ENCODE measurements at regions not wholly inside any gene's neighbourhood (a gene's known extent, or its start where the extent isn't known, plus 50 kb on each side); places are given as distances from the start of the nearest gene placed in this dataset.

- TF ChIP-seq CTCF (IDR thresholded peaks at IDR 0.05) = no peak
Measured at GRCh38 chr13:111517641-111518010, 197.2 kb downstream of the TEX29 start.

DNA sequence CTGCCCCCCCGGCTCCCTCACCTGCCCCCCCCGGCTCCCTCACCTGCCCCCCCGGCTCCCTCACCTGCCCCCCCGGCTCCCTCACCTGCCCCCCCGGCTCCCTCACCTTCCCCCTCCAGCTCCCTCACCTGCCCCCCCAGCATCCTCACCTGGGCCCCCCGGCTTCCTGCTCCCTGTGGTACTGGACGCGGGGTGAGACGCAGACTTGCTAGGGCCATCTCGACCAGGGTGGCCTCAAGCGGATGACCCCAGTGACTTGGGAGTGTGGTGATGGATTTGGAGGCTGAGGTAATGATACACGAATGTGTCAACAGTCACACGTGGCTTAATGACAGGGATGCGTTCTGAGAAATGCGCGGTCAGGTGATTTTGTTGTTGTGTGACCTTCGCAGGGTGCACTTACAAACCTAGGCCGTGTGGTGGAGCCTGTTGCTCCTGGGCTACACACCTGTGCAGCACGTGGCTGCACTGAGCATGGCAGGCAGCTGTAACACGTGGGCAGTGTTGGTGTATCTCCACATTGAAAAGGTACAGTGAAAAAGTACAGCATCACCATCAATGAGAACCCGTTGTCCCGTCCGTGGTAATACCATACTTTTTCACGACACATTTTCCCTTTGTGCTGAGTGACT, 197.8 kb downstream of the TEX29 start:
- peak; percentile 44 for TF ChIP-seq CTCF (IDR thresholded peaks at IDR 0.05)

GRCh38 chr13:111519041-111519440, 198.6 kb downstream of the TEX29 start:
- TF ChIP-seq CTCF (IDR thresholded peaks at IDR 0.05) = no peak

GRCh38 chr13:111519490-111520170, 199.2 kb downstream of the TEX29 start:
- TF ChIP-seq CTCF (IDR thresholded peaks at IDR 0.05) = no peak

DNA sequence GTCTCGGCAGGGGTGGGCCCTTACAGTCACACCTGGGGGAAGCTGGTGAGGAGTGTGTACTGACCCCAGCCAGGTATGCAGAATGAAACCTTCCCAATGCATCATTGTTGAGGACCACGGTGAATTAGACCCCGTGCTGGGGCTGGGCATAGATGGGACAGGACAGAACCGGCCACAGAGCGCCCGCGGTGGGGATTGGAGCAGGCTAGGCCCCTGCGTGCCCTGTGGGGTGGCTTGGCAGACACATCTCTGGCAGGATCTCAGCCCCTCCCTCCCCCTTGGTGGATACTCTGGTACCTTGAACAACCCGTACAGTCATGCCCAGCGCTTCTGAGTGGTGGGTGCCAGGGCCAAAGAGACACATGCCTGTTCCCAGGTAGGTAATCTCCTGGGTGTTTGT, 200.6 kb downstream of the TEX29 start:
- TF ChIP-seq CTCF (IDR thresholded peaks at IDR 0.05) = no peak

DNA sequence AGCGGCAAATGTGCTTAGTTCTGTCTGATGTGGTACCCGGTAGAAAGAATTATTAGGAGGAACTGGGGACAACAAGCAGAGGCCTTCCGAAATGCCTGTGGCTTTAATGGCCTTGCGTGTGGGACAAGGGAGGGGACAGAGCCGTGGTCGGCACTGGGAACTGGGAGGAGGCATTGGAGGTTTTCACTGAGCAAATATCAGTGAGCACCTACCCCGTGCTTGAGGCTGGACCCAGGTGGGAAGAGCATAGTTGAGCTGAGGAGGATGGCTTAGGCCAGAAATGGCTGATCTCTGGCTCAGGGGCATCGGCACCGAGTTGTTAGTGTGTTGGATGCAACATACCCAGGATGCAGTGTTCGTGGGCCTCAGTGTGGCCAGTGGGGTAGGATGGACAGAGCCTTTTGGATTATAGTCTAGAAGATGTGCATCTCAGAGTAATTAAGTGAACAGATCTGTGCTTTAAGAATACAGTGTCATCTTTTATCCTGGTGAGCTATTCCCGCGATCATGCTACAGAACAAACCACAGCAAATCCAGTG, 201.3 kb downstream of the TEX29 start:
- TF ChIP-seq CTCF (IDR thresholded peaks at IDR 0.05) = no peak

GRCh38 chr13:111525320-111526118, 205.1 kb downstream of the TEX29 start:
- no peak for TF ChIP-seq CTCF (IDR thresholded peaks at IDR 0.05)
